ENCODE measurements at regions not wholly inside any gene's neighbourhood (a gene's known extent, or its start where the extent isn't known, plus 50 kb on each side); places are given as distances from the start of the nearest gene placed in this dataset.
"Not testable (repeated sequence)": the region's sequence is repeated elsewhere in the genome, so short reads cannot be mapped to it uniquely, and the experiment has no call there.

GRCh38 chr18:4781873-4782272 lies 326.8 kb upstream of the DLGAP1 start:
- Histone ChIP-seq H3K27me3 (ENCODE audit: low read depth) (no peaks in the 10 kb centered on the region), H3K36me3 (no peaks in the 10 kb centered on the region), H3K4me1 (no peaks in the 10 kb centered on the region), H3K4me3 (no peak overlapping the region), H3K9me3 (no peaks in the 10 kb centered on the region), H3K27ac (no peak overlapping the region)
- intact Hi-C loops (cut with DNase I), result no loop called here
- no peak for TF ChIP-seq CTCF (IDR thresholded peaks at IDR 0.05)
- ATAC-seq, result no peak
- no peak for DNase-seq

- H3K4me3 ChIP-seq, result no peak overlapping the region
- H3K27me3 ChIP-seq (ENCODE audit: low read depth), result no peaks in the 10 kb centered on the region
- no peaks in the 10 kb centered on the region for H3K36me3 ChIP-seq
- no peak overlapping the region for H3K27ac ChIP-seq
- H3K9me3 ChIP-seq, result no peaks in the 10 kb centered on the region
- no peaks in the 10 kb centered on the region for H3K4me1 ChIP-seq
- TF ChIP-seq CTCF (IDR thresholded peaks at IDR 0.05), result no peak
- ATAC-seq (no peak), DNase-seq (no peak)
- intact Hi-C loops (cut with DNase I), result no loop called here
Measured at GRCh38 chr18:4765401-4765800, 310.3 kb upstream of the DLGAP1 start.

- no peaks in the 10 kb centered on the region for H3K27me3 ChIP-seq (ENCODE audit: low read depth)
- intact Hi-C loops (cut with DNase I), result no loop called here
- no peak overlapping the region for H3K27ac ChIP-seq
- ATAC-seq (no peak), DNase-seq (no peak)
- H3K36me3 ChIP-seq, result no peaks in the 10 kb centered on the region
- TF ChIP-seq CTCF (IDR thresholded peaks at IDR 0.05), result no peak
- no peaks in the 10 kb centered on the region for H3K4me1 ChIP-seq
- no peak overlapping the region for H3K4me3 ChIP-seq
- no peaks in the 10 kb centered on the region for H3K9me3 ChIP-seq
Measured at GRCh38 chr18:4762330-4762729, 307.2 kb upstream of the DLGAP1 start.

- no peak for ATAC-seq
- H3K36me3 ChIP-seq, result no peaks in the 10 kb centered on the region
- H3K27me3 ChIP-seq (ENCODE audit: low read depth), result no peaks in the 10 kb centered on the region
- H3K9me3 ChIP-seq, result no peaks in the 10 kb centered on the region
- no peaks in the 10 kb centered on the region for H3K4me1 ChIP-seq
- H3K4me3 ChIP-seq, result no peak overlapping the region
- TF ChIP-seq CTCF (IDR thresholded peaks at IDR 0.05), result no peak
- intact Hi-C loops (cut with DNase I), result no loop called here
- H3K27ac ChIP-seq, result no peak overlapping the region
- DNase-seq, result no peak
Measured at GRCh38 chr18:4758980-4759379, 303.9 kb upstream of the DLGAP1 start.

- Histone ChIP-seq H3K4me1 (no peaks in the 10 kb centered on the region), H3K9me3 (no peaks in the 10 kb centered on the region), H3K27me3 (ENCODE audit: low read depth) (no peaks in the 10 kb centered on the region), H3K36me3 (no peaks in the 10 kb centered on the region), H3K4me3 (no peak overlapping the region), H3K27ac (no peak overlapping the region)
- intact Hi-C loops (cut with DNase I), result no loop called here
- ATAC-seq (no peak), DNase-seq (no peak)
- TF ChIP-seq CTCF (IDR thresholded peaks at IDR 0.05), result no peak
Measured at GRCh38 chr18:4755848-4756247, 300.7 kb upstream of the DLGAP1 start.

GRCh38 chr18:4753151-4753550 lies 298.0 kb upstream of the DLGAP1 start:
- H3K27ac ChIP-seq; H3K4me1 ChIP-seq; H3K4me3 ChIP-seq; H3K36me3 ChIP-seq; ATAC-seq; intact Hi-C loops (cut with DNase I); DNase-seq; H3K9me3 ChIP-seq; H3K27me3 ChIP-seq (ENCODE audit: low read depth): not testable (repeated sequence)
